AG08395 (cell line): ENCODE measurements at regions not wholly inside any gene's neighbourhood (a gene's known extent, or its start where the extent isn't known, plus 50 kb on each side); places are given as distances from the start of the nearest gene placed in this dataset.
"Not testable (repeated sequence)": the region's sequence is repeated elsewhere in the genome, so short reads cannot be mapped to it uniquely, and the experiment has no call there.

ENCODE experiments used
- DNase-seq: peaks from one replicate; pipeline ENCODE4 v3.0.0; 2012; ENCODE audit warnings: mixed read lengths, low spot score

DNA sequence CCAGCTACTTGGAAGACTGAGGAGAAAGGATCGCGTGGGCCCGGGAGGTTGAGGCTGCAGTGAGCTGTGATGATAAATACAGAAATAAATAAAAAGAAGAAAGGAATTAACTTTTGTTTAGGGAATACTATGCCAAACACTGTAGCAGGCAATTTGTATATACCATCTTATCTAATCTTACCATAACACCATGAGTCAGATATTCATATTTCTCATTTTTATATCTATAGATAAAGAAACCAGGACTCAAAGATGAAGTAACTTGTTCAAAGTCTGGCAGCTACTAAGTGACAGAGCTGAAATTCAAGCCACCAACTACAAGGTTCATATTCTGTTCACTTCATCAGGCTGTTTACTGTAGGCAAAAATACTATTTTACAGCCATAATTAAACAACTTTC is 119.2 kb upstream of the SLC39A10 start:
- no peak for DNase-seq

GRCh38 chr2:195536906-195537305 is 120.1 kb upstream of the SLC39A10 start:
- DNase-seq, result no peak

DNA sequence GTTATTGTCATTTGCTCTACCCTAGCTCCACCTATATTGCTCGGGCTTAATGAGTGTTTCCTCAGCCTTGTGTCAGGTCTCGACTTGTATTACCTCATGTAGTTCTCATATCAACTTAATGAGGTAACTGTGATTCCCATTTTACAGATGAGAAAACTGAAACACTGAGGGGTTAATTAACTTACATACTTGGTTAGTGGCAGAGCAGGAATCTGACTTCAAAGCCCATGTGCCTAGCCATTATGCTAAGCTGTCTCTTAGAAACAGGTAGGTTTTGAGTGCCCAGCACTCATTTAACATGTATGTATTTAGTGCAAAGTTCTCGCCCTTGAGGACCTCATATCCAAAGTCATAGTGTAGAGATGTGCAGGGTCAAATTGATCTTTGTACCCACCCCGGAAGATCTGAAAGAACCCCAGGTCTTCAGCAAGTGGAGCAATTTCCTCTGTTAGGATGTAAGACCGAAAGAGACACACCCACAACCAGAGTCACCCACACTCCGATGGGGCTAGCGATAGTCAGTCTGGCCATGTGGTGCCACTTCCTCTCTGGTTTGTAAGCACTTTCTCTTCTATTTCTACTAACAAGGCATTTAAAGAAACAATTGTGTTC is 121.0 kb upstream of the SLC39A10 start:
- DNase-seq, result no peak

DNA sequence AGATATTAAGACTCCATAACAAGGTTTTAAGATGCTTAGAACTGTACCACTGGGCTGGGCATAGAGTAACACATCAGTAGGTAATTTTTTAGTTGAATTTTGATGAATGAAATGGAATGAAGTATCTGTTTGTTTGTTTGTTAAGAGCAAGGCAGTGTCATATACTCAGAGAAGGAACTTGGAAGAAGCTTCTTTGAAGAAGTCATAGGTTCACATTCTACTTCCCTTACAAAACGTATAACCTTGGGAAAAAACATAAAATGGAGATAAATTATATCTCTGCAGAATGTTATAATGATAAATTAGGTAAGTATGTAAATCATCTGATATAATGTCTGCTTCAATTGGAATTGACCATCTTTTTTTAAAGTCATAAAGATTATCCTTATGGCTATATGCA is 122.1 kb upstream of the SLC39A10 start:
- no peak for DNase-seq

DNA sequence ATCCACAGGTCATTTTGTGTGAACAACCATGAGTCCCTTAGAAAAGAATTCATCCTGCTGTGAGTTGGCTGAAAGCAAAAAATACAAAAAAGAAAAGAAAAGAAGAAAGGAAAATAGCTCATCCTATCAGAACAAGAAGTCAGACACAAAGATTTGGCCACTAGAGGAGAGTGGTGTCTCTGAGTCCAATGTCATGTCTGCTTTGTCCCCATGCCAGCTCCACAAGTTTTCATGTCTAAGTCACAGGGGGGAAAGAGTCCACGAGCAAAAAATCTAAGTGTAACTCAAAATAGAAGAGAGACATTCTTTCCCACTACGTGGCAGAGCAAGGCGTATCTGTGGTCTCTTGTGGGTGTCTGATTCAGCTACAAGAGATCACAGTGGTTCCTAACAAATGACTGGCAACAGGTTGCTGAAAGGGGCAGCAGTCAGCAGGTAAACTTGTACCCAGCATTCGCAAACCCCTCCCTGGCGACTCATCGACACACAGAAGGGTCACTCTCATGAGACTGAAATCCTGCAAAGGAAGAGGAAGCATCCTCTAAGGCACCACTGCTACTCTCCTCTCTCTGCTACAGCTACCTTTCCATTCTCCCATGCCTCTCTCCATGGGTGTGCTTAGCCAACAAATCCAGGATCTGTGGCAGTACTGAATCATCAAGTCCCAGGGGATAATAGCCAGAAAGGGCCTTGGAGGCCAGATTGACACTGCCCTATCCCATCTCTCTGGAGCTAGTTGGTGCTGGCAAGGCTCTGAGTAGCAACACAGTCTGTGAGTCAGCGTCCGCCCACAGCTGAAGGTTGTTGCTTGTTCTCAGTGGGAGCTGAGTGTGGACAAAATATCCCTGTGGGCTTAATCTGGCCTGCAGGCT is 123.0 kb upstream of the SLC39A10 start:
- DNase-seq, result peak; percentile 90

DNA sequence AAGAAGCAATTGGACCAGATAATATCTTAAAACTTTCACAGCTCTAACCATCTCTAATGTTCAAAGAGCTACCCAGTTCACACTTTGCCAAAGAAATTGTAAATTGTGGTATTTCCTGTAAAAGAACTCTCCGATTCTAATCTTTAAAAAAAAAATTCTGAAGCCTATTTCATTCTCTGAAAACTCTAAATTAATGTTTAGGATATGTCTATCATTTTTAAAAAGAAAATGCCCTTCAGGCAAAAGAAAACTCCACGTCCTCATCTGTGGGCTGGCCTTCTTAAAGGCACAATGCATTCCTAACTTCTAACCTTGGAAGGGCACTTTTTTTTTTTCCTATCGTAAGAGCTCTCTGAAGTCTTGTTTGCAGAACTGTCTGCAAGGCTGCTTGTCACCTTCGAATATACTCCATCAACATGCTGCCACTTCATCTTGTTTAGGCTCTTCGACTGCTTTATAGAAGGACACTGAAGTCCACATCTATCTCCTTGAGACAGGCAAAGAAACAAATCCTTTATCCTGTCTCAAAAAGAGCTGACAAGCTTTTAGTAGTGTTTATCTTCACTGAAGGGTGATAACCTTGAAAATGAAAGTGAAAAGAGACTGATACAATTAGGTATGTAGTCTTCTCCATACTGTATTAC is 124.3 kb upstream of the SLC39A10 start:
- DNase-seq, result no peak

DNA sequence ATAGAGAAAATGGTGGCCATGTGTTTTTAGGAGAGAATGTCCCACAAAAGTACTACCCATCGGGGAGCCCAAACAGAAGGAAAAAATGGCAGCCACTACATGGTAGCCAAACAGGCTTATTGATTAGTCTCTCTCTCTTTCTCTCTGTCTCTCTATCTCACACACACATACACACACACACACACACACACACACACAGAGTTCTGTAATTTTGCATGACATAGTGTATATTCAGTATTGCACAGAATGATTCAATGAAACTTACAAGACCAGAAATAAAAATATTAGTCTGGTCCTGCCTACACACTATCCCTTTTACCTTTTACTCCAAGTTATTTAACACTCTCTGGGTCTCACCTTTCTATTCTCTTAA is 124.8 kb upstream of the SLC39A10 start:
- DNase-seq, result no peak

DNA sequence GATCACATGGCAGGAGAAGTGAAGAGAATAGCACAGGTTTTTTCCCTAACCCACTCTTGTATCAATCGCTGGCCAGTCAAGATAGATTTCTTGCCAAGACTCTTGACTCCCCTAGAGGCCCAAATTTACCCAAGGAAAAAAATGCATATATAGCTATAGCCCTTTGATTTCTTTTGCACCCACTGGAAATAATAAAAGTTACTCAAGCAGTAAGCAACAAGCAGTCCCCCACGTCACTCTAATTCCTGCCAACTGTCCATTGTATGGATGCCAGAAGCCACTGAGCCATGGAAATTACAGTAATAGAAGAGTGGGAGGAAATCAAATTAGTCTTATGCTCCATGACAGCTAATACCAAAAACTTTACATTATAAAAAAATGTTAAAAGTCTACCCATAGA is 125.3 kb upstream of the SLC39A10 start:
- DNase-seq, result peak; percentile 13

GRCh38 chr2:195523242-195523641 is 133.8 kb upstream of the SLC39A10 start:
- DNase-seq, result not testable (repeated sequence)

DNA sequence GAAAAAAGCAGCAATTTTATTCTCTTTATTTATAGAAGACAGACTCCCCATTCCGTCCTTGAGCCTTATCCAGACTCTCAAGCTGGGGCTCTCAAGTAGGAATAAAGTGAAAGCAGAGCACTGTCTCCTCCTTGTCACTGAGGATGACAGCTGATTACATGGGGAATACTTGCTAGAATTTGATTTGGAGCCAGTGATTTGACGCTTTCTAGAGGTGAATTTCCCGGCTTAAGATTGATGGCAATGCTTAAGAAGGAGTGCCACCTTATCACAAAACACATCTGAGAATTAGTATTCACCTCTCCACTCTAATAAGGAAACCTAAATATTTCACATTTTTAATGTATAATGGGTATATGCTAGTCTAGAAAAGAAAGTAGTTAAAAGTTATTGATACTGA is 135.4 kb upstream of the SLC39A10 start:
- DNase-seq, result no peak

GRCh38 chr2:195520671-195521155 is 136.3 kb upstream of the SLC39A10 start:
- peak; percentile 81 for DNase-seq

- no peak for DNase-seq
Measured at GRCh38 chr2:195515551-195515950, 141.5 kb upstream of the SLC39A10 start.

DNA sequence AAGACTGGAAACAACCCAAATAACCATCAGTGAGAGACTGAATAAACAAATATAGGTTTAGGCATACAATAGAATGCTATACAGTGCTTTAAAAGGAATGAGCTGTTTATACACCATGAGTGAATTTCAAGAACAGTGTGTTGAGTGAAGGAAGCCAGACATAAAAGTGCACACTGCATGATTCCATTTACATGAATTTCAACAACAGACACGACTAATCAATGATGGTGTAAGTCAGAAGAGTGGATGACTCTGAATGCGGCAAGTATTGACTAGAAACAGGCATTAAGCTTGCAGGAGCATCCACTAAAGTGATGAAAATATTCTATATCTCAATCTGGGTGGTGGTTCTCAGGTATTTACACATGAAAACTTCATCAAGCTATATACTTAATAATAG is 142.7 kb upstream of the SLC39A10 start:
- DNase-seq, result no peak

GRCh38 chr2:195513119-195513518 is 143.9 kb upstream of the SLC39A10 start:
- no peak for DNase-seq

DNA sequence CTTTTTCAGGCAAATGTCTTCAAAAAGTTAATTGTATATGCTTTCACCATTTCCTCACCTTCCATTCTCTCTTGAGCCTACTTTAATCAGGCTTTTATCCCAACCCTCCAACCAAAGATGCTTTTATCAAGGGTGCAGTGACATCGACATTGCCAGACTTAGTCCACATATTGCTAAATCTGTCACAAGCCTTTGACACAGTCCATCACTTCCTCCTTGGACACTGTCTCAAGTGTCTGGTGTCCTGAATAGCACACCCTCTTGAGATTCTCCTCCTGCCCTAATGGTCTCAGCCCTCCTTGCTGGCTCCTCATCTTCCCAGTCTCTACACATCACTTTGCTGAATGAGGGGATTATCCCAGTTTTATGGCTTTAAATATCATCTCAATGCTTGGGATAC is 147.5 kb upstream of the SLC39A10 start:
- no peak for DNase-seq

DNA sequence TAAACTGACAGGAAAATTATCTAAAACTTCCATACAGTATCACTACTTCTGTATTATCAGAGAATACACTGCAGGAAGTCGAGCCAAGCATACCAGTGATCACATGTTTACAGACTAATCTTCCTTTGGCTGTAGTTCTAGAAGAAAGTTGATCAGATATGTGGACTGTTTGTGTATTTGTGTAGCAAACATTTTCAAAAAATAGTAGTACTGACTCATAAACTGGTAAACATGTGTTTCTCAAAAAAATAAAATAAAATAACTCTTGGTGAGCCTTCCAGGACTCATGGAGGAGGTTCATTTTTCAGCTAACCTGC is 148.9 kb upstream of the SLC39A10 start:
- DNase-seq, result no peak

DNA sequence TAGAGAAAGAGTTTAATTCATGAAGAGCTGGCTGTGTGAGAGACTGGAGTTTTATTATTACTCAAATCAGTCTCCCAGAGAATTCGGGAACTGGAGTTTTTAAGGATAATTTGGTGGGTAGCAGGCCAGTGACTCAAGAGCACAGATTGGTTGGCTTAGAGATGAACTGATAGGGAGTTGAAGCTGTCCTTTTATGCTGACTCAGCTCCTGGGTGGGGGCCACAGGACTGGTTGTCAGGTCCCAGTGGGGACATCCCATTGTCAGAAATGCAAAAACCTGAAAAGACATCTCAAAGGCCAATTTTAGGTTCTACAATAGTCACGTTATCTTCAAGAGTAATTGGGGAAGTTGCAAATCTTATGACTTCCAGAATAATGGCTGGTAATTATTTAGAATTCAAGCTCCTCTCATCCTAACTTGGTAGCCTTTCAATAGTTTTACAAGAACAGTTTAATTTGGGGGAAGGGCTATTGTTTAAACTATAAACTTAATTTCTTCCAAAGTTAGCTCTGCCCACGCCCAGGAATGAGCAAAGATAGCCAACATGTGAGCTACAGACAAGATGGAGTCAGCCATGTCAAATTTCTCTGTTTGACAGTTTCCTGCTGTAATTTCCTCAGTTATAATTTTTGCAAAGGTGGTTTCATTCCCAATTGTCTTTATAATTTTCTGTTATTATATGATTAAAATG is 149.4 kb upstream of the SLC39A10 start:
- no peak for DNase-seq

- DNase-seq, result no peak
Measured at GRCh38 chr2:195505701-195506100, 151.3 kb upstream of the SLC39A10 start.

- DNase-seq, result no peak
Measured at GRCh38 chr2:195503208-195503607, 153.8 kb upstream of the SLC39A10 start.

- DNase-seq, result no peak
Measured at GRCh38 chr2:195501746-195502145, 155.3 kb upstream of the SLC39A10 start.

DNA sequence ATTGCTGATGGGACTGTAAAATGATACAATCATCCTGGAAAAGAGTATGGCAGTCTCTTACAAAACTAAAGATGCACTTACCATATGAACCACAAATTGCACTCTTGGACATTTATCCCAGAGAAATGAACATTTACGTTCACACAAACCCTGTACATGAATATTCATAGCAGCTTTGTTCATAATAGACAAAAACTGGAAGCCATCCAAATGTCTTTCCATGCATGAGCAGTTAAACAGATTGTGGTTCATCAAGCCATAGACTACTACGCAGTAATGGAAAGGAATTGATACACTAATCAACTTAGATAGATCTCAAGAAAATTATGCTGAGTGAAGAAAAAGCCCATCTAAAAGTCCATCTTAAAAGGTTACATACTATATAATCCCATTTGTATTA is 156.1 kb upstream of the SLC39A10 start:
- DNase-seq, result no peak

DNA sequence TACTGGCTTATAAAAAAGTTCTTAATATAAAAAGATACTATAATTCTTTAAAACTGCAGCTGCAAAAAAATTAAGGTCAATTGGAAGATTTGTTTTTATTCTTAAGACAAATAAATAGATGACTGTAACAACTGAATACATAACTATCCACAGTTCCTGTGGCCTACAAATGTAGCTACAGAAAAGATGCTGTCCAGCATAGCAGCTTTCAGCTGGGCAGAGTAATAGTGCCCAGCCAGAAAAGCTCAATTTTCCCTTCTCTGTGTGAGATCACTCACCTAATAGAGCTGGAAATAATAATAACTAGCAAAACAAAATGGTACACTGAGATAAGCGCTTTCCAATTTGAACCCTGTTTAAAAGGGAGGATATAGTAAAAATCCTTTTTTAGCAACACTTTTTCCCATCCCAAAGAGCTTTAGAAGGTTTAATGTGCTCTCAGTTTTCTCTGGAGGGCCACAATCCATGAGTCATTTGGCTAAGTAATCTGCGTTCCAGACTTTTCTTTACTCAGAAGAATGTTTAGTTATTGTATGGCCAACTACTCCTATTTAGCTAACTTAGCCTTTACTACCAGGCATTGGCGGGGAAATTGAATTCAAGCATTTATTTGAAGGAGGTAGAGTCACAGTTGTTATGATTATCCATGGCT is 158.1 kb upstream of the SLC39A10 start:
- DNase-seq, result no peak
